Peyer's patch (tissue), 4 donors: ENCODE measurements at regions not wholly inside any gene's neighbourhood (a gene's known extent, or its start where the extent isn't known, plus 50 kb on each side); places are given as distances from the start of the nearest gene placed in this dataset.
A peak's percentile ranks its signal among the peaks of the same experiment; 100 is the strongest.

Experiments used
- DNase-seq, 3 donors: peaks; one replicate each; pipeline ENCODE4 v3.0.0-alpha.2; 2017 to 2019
- H3K27ac ChIP-seq, 4 donors: fragments of 200-600 bp; sonication (generic); one replicate each; pipeline ENCODE4 v1.5.1; 2016 to 2019
- H3K27me3 ChIP-seq, 2 donors: fragments of 200-600 bp; sonication (generic); one replicate each; pipeline ENCODE4 v1.5.1; 2019
- H3K36me3 ChIP-seq, 3 donors: fragments of 200-600 bp; sonication (generic); one replicate each; pipeline ENCODE4 v1.5.1; 2016 to 2019
- H3K4me1 ChIP-seq, 4 donors: fragments of 200-600 bp; sonication (generic); one replicate each; pipeline ENCODE4 v1.5.1; 2016 to 2019
- H3K4me3 ChIP-seq, 4 donors: fragments of 200-600 bp; sonication (generic); 1 replicate in 3 of 4; 2 replicates in 1 of 4; pipeline ENCODE4 v1.5.1; 2016 to 2019; ENCODE audit warnings: mild to moderate bottlenecking in 1 of 4
- H3K9me3 ChIP-seq, 4 donors: fragments of 200-600 bp; sonication (generic); one replicate each; pipeline ENCODE4 v1.5.1; 2016 to 2019; ENCODE audit warnings: mild to moderate bottlenecking in 1 of 4
- CTCF ChIP-seq, 6 experiments: fragments of 450-650 bp in 4 of 6; fragments of 200-600 bp in 2 of 6; sonication (generic) in 1 of 6; IDR thresholded peaks; one replicate each; pipeline ENCODE4 v1.5.1; 2017 to 2019; ENCODE audit warnings: antibody characterized with exemption in 6 of 6, mild to moderate bottlenecking in 3 of 6, moderate library complexity in 1 of 6
- POLR2A ChIP-seq, 2 donors: fragments of 450-650 bp; IDR thresholded peaks; one replicate each; pipeline ENCODE4 v1.5.1; 2017; ENCODE audit warnings: antibody characterized with exemption in 2 of 2, mild to moderate bottlenecking in 2 of 2, moderate library complexity in 2 of 2

- H3K4me1 ChIP-seq = no peaks in the 10 kb centered on the region
- H3K9me3 ChIP-seq = no peaks in the 10 kb centered on the region
- TF ChIP-seq CTCF (IDR thresholded peaks at IDR 0.05) = no peak
- no peaks in the 10 kb centered on the region for H3K27me3 ChIP-seq
- no peak overlapping the region for H3K27ac ChIP-seq
- no peaks in the 10 kb centered on the region for H3K36me3 ChIP-seq
- H3K4me3 ChIP-seq = no peak overlapping the region
- DNase-seq = peak in 2 of 3 donors; percentile 11 to 15
Observed at GRCh38 chr6:169846286-169847056, 95.0 kb downstream of the ERMARD start.

DNA sequence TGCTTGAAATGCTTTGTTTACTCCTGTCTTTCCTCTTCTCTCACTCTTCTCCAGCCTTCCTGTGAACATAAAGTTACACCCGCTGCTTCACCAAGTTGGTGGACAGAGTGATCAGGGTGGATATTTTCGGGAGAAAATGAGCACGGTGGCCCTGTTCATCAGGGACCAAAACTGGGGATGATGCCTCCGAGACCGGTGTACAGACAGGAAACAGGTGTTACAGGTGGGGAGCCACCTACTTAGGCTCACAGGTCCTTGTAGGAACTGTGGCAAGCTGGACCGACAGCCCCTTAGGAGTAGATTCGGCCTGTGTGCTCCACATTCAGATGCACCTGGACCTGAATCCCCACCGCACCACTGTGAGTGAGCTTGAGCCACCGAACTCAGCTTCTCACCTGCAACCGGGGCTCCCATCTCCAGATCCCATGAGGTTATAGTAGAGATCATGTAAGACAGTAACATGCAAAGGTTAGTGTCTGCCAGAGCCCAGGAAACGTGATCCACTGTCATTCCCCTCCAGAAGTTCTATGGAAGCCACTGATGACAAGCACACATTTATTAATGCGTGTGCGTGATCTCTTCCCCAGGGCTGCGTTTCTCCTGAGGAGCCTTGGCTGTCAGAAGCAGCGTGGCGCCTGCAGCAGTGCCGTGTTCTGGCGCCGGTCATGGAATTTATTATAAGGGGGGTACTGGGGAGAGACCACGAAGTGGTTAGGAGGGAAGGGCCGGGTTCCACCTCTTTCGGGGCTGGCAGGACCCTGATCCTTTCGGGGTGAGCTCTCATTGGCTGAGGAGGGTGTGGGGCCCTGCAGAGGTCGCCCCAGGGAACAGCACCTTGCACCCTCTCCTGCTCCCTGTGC is 94.2 kb downstream of the ERMARD start:
- Histone ChIP-seq H3K4me3 (no peak overlapping the region), H3K36me3 (no peaks in the 10 kb centered on the region), H3K27me3 (no peaks in the 10 kb centered on the region), H3K9me3 (no peaks in the 10 kb centered on the region), H3K4me1 (no peaks in the 10 kb centered on the region), H3K27ac (no peak overlapping the region)
- peak in 2 of 3 donors; percentile 6 to 45 for DNase-seq
- TF ChIP-seq POLR2A (IDR thresholded peaks at IDR 0.05) (no peak), CTCF (IDR thresholded peaks at IDR 0.05) (no peak)

DNA sequence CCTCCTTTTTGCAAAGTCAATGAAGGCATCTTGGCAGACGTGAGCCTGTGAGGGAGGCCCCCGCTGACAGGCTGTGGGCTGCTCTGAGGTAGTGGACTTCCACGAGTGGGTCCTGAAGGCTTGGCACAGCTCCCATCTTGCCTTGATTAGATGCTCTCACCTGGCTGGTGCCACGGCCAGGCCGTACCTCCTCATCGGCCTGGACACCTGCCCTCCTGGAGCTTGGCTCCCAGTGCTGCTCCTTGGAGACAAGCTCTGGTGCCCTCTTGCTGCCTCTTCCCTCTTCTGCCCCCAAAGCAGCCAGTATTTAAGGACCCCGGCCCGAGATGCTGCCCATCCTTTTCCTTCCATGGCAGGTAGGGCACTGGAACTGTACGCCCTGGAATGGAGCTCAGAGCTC is 93.5 kb downstream of the ERMARD start:
- no peak overlapping the region for H3K27ac ChIP-seq
- no peak for TF ChIP-seq CTCF (IDR thresholded peaks at IDR 0.05)
- TF ChIP-seq POLR2A (IDR thresholded peaks at IDR 0.05) = no peak
- no peaks in the 10 kb centered on the region for H3K27me3 ChIP-seq
- H3K4me1 ChIP-seq = no peaks in the 10 kb centered on the region
- H3K4me3 ChIP-seq = no peak overlapping the region
- peak; percentile 7 to 37 (median 23) for DNase-seq
- H3K9me3 ChIP-seq = no peaks in the 10 kb centered on the region
- no peaks in the 10 kb centered on the region for H3K36me3 ChIP-seq

DNA sequence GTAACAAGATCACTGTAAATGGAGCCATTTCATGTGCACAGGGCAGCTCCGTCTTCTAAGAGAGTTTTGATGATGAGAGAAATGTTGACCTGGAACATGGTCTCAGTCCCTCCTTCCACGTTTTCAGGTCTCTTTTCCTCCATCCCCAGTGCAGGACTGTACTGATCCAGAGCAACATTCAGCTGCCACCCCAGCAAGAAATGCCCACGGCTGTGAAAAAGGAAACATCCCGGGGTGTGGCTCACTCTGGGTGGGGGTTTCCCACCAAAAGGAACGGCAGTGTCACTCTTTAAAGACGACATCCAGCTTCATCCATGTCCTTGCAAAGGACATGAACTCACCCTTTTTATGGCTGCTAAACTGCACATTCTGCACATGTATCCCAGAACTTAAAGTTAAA is 92.6 kb downstream of the ERMARD start:
- H3K4me1 ChIP-seq = no peaks in the 10 kb centered on the region
- no peaks in the 10 kb centered on the region for H3K36me3 ChIP-seq
- TF ChIP-seq POLR2A (IDR thresholded peaks at IDR 0.05) (no peak), CTCF (IDR thresholded peaks at IDR 0.05) (no peak)
- no peak overlapping the region for H3K27ac ChIP-seq
- no peaks in the 10 kb centered on the region for H3K9me3 ChIP-seq
- H3K4me3 ChIP-seq = no peak overlapping the region
- peak in 1 of 3 donors; percentile 9 for DNase-seq
- H3K27me3 ChIP-seq = no peaks in the 10 kb centered on the region

DNA sequence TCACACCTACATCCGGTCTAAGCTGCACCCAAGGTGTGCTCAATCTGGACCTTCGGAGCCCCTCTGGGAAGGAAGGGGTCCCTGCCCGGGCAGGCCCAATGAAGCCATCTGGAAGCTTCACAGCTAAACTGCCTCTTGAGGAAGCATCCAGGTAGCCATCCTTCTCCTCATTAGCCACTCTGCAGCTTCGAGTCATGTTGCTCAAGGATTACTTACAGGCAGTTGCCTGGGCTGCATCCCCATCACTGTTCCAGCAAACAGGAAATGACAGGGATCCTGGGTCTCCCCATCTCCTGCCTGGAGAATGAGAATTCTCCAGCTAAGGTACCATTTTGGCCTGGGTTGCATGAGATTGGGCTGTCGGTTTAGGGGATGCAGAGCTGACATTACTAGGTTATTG is 91.7 kb downstream of the ERMARD start:
- no peak for TF ChIP-seq CTCF (IDR thresholded peaks at IDR 0.05)
- TF ChIP-seq POLR2A (IDR thresholded peaks at IDR 0.05) = no peak
- H3K36me3 ChIP-seq = no peaks in the 10 kb centered on the region
- no peak overlapping the region for H3K4me3 ChIP-seq
- no peaks in the 10 kb centered on the region for H3K9me3 ChIP-seq
- DNase-seq = peak in 1 of 3 donors; percentile 18
- H3K27ac ChIP-seq = no peak overlapping the region
- no peaks in the 10 kb centered on the region for H3K4me1 ChIP-seq
- H3K27me3 ChIP-seq = no peaks in the 10 kb centered on the region
